K562 (cell line): ENCODE measurements at regions not wholly inside any gene's neighbourhood (a gene's known extent, or its start where the extent isn't known, plus 50 kb on each side); places are given as distances from the start of the nearest gene placed in this dataset.

ENCODE experiments used
- ATAC-seq: fragments of 200-7000 bp; cut with Tn5 transposase; 3 replicates; pipeline ENCODE4 v1.9.1; 2020; ENCODE audit warnings: moderate library complexity
- BruUV-seq: library from RNA; stranded (reverse); fragments of 400-500 nt; replicated peaks from 2 replicates; lab custom pipeline; 2021; lab: Mats Ljungman, UMichigan
- CTCF ChIA-PET: fragments of 300-600 bp; formaldehyde crosslinking; extraction: SDS; loops from one replicate; lab custom pipeline; 2021; ENCODE audit warnings: low intra/inter-chr PET ratio; lab: Yijun Ruan, JAX
- POLR2A ChIA-PET: fragments of 300-600, 350-650 bp; sonication (Branson Sonifier 250); formaldehyde crosslinking; extraction: SDS; loops from one replicate; lab custom pipeline; 2021; ENCODE audit warnings: antibody characterized with exemption, inconsistent platforms; lab: Yijun Ruan, JAX
- DNase-seq, 4 experiments: peaks; one replicate each; pipeline versions ENCODE4 v3.0.0 to v3.0.0-alpha.2; 2011 to 2018; ENCODE audit warnings: low spot score in 3 of 4, mixed read lengths in 3 of 4; ENCODE audit errors: extremely low read depth in 1 of 4
- FAIRE-seq: peaks from 2 replicates; lab custom pipeline; 2011; peaks lifted over from hg19 to GRCh38; lab: Jason Lieb, UNC
- H2AFZ ChIP-seq: 2 replicates; pipeline ENCODE4 v1.6.0; 2011; ENCODE audit warnings: low read depth, low read length, control low read depth, inconsistent platforms
- H3K27ac ChIP-seq: fragments of 200-600 bp; 3 replicates; pipeline ENCODE4 v1.8.0; 2011; ENCODE audit warnings: low read depth, mild to moderate bottlenecking, control low read depth, inconsistent platforms, low read length, moderate library complexity, mixed read lengths; ENCODE audit errors: extremely low read depth
- H3K27me3 ChIP-seq, 2 experiments: fragments of 300-600 bp in 1 of 2; 2 replicates in 1 of 2; 3 replicates in 1 of 2; pipeline versions ENCODE4 v1.6.0 to v1.8.0; 2011; ENCODE audit warnings: inconsistent platforms in 2 of 2, low read length in 2 of 2, mild to moderate bottlenecking in 1 of 2, mixed read lengths in 1 of 2, moderate library complexity in 1 of 2; ENCODE audit not compliant: control insufficient read depth in 2 of 2, insufficient read depth in 2 of 2
- H3K36me3 ChIP-seq: fragments of 300-600 bp; 3 replicates; pipeline ENCODE4 v1.8.0; 2011; ENCODE audit warnings: mild to moderate bottlenecking, low read length, inconsistent platforms; ENCODE audit not compliant: control insufficient read depth, insufficient read depth
- H3K4me1 ChIP-seq, 2 experiments: fragments of 200-600 bp in 1 of 2; replicated peaks in 1 of 2; 2 replicates in 1 of 2; 3 replicates in 1 of 2; pipeline versions ENCODE4 v1.5.1 to v1.8.0; 2011; ENCODE audit warnings: inconsistent platforms in 2 of 2, low read length in 2 of 2, mild to moderate bottlenecking in 1 of 2, mixed read lengths in 1 of 2, moderate library complexity in 1 of 2; ENCODE audit not compliant: control insufficient read depth in 2 of 2, insufficient read depth in 2 of 2
- H3K4me2 ChIP-seq: 2 replicates; pipeline ENCODE4 v1.6.1; 2011; ENCODE audit warnings: low read length, control low read depth, inconsistent platforms, mixed read lengths; ENCODE audit not compliant: insufficient read depth
- H3K4me3 ChIP-seq: fragments of 200-600 bp; sonication (generic), shearing (Covaris generic); 2 replicates; pipeline ENCODE4 v1.5.1; 2016; ENCODE audit warnings: control low read depth, inconsistent platforms
- H3K79me2 ChIP-seq: fragments of 200-600 bp; 3 replicates; pipeline ENCODE4 v1.8.0; 2011; ENCODE audit warnings: low read length, inconsistent platforms; ENCODE audit not compliant: control insufficient read depth, insufficient read depth
- H3K9ac ChIP-seq, 2 experiments: 2 replicates each; pipeline versions ENCODE4 v1.6.0 to v1.6.1; 2011; ENCODE audit warnings: low read depth in 2 of 2, low read length in 2 of 2, control low read depth in 1 of 2, inconsistent platforms in 1 of 2, mild to moderate bottlenecking in 1 of 2, mixed read lengths in 1 of 2; ENCODE audit not compliant: insufficient read depth in 1 of 2
- H3K9me1 ChIP-seq: one replicate; pipeline ENCODE4 v1.6.0; 2011; ENCODE audit warnings: inconsistent platforms, mild to moderate bottlenecking, low read length, moderate library complexity; ENCODE audit not compliant: control insufficient read depth, insufficient read depth
- H3K9me3 ChIP-seq: replicated peaks from 2 replicates; pipeline ENCODE4 v1.5.1; 2011; ENCODE audit warnings: low read depth, low read length, inconsistent platforms; ENCODE audit not compliant: control insufficient read depth, insufficient read depth
- H4K20me1 ChIP-seq: replicated peaks from 2 replicates; pipeline ENCODE4 v1.6.1; 2011; ENCODE audit warnings: low read length, inconsistent platforms, mixed read lengths; ENCODE audit not compliant: control insufficient read depth, insufficient read depth
- CBFA2T3 ChIP-seq: fragments of 450-650 bp; IDR thresholded peaks from 2 replicates; pipeline ENCODE4 v1.6.1; 2017
- EP300 ChIP-seq: IDR thresholded peaks from 2 replicates; pipeline ENCODE4 v1.6.1; 2012; ENCODE audit warnings: low read length, improper control_type of control experiment
- SAFB ChIP-seq: fragments of 200-400 bp; formaldehyde crosslinking; IDR thresholded peaks from 2 replicates; pipeline ENCODE4 v1.6.1; 2017; ENCODE audit warnings: low read depth, low read length, borderline replicate concordance
- ZNF23 ChIP-seq: fragments of 250-450 bp; sonication (Bioruptor Pico); IDR thresholded peaks from 2 replicates; pipeline ENCODE4 v1.4.0; 2020; ENCODE audit warnings: mild to moderate bottlenecking
- ZNF449 ChIP-seq: fragments of 250-450 bp; sonication (Bioruptor Pico); IDR thresholded peaks from 2 replicates; pipeline ENCODE4 v1.8.0; 2022; ENCODE audit warnings: moderate library complexity, mild to moderate bottlenecking, inconsistent platforms
- WGBS: fragments of 100-300 bp; shearing (Covaris generic); methylation state at CpG from one replicate; pipeline ENCODE4 v1.1.6; 2016; ENCODE audit warnings: low coverage, mixed read lengths; ENCODE audit not compliant: insufficient coverage; ENCODE audit errors: missing lambda C conversion rate; 5-methylcytosine and 5-hydroxymethylcytosine counted together
- in situ Hi-C: fragments of 300-500 bp; cut with MboI; formaldehyde crosslinking; loops from 4 replicates; pipeline ENCODE4 v1.15.0; 2018; ENCODE audit warnings: inconsistent platforms, mixed read lengths
- intact Hi-C: fragments of 100-400 bp; cut with micrococcal nuclease; formaldehyde crosslinking; loops from 2 replicates; pipeline ENCODE4 v1.14.2; 2022

- no peaks in the 10 kb centered on the region for H3K79me2 ChIP-seq
- in situ Hi-C loops (no loop called here), intact Hi-C loops (no loop called here)
- H3K9me3 ChIP-seq = no peaks in the 10 kb centered on the region
- FAIRE-seq = no peak
- no peak overlapping the region for H3K4me3 ChIP-seq
- H3K27me3 ChIP-seq = no peaks in the 10 kb centered on the region
- no peak overlapping the region for H3K9ac ChIP-seq
- H3K27ac ChIP-seq = no peak overlapping the region
- H2AFZ ChIP-seq = no peak overlapping the region
- DNase-seq = peak in 1 of 4 experiments; percentile 1
- CTCF ChIA-PET = no interaction called here
- H4K20me1 ChIP-seq = no peaks in the 10 kb centered on the region
- H3K9me1 ChIP-seq = no peaks in the 10 kb centered on the region
- H3K36me3 ChIP-seq = no peaks in the 10 kb centered on the region
- no peak for ATAC-seq
- WGBS = 0% methylated on average over 3 of the region's 3 CpGs
- H3K4me2 ChIP-seq = no peak overlapping the region
- POLR2A ChIA-PET = no interaction called here
- BruUV-seq = no TSS peak
- TF ChIP-seq EP300 (no peak), ZNF449 (no peak), SAFB (no peak), CBFA2T3 (peak; percentile 13; the same call in 1 of the 2 replicates), ZNF23 (CRISPR knock-in tag) (no peak)
- no peaks in the 10 kb centered on the region for H3K4me1 ChIP-seq
These were observed 471.7 kb downstream of the GASK1B start for GRCh38 chr4:157700898-157701694.
